ENCODE measurements at regions not wholly inside any gene's neighbourhood (a gene's known extent, or its start where the extent isn't known, plus 50 kb on each side); places are given as distances from the start of the nearest gene placed in this dataset.

DNA sequence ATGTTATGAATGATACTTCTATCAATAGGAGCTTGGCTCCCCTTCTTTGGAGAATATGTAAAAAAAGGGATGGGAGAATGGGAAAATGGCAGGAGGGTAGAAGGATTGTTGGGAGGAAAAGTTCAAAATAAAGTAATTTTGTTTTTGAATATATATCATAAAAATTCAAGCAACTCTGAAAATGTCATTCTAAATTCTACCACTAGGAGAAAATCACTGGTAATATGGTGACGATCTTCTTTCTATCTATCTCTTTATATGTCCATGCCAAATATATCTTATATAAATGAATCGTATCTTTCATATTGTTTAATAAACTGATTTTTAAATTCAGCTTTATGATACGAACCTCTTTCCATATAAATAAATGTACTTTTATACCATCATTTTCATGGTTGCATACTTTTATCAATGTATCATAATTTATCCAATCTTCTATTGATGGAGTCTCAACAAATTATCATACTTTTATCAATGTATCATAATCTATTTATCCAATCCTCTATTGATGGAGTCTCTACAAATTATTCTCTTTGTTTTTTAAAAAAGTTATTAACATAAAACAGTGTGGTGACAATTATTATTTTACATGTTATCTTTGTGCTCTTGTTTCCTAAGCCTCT is 73.7 kb upstream of the MARK1 start:
- TF ChIP-seq, protein P1, sequence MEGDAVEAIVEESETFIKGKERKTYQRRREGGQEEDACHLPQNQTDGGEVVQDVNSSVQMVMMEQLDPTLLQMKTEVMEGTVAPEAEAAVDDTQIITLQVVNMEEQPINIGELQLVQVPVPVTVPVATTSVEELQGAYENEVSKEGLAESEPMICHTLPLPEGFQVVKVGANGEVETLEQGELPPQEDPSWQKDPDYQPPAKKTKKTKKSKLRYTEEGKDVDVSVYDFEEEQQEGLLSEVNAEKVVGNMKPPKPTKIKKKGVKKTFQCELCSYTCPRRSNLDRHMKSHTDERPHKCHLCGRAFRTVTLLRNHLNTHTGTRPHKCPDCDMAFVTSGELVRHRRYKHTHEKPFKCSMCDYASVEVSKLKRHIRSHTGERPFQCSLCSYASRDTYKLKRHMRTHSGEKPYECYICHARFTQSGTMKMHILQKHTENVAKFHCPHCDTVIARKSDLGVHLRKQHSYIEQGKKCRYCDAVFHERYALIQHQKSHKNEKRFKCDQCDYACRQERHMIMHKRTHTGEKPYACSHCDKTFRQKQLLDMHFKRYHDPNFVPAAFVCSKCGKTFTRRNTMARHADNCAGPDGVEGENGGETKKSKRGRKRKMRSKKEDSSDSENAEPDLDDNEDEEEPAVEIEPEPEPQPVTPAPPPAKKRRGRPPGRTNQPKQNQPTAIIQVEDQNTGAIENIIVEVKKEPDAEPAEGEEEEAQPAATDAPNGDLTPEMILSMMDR (IDR thresholded peaks at IDR 0.05; ENCODE audit: insufficient read depth, low read length), result no peak
- TF ChIP-seq, protein P2, sequence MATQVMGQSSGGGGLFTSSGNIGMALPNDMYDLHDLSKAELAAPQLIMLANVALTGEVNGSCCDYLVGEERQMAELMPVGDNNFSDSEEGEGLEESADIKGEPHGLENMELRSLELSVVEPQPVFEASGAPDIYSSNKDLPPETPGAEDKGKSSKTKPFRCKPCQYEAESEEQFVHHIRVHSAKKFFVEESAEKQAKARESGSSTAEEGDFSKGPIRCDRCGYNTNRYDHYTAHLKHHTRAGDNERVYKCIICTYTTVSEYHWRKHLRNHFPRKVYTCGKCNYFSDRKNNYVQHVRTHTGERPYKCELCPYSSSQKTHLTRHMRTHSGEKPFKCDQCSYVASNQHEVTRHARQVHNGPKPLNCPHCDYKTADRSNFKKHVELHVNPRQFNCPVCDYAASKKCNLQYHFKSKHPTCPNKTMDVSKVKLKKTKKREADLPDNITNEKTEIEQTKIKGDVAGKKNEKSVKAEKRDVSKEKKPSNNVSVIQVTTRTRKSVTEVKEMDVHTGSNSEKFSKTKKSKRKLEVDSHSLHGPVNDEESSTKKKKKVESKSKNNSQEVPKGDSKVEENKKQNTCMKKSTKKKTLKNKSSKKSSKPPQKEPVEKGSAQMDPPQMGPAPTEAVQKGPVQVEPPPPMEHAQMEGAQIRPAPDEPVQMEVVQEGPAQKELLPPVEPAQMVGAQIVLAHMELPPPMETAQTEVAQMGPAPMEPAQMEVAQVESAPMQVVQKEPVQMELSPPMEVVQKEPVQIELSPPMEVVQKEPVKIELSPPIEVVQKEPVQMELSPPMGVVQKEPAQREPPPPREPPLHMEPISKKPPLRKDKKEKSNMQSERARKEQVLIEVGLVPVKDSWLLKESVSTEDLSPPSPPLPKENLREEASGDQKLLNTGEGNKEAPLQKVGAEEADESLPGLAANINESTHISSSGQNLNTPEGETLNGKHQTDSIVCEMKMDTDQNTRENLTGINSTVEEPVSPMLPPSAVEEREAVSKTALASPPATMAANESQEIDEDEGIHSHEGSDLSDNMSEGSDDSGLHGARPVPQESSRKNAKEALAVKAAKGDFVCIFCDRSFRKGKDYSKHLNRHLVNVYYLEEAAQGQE (IDR thresholded peaks at IDR 0.05; ENCODE audit: insufficient replicate concordance, low read depth), result no peak
- TF ChIP-seq POLR2AphosphoS5 (IDR thresholded peaks at IDR 0.05; ENCODE audit: low read depth) (no peak), SPI1 (IDR thresholded peaks at IDR 0.05; ENCODE audit: borderline replicate concordance, low read depth) (no peak), GABPA (IDR thresholded peaks at IDR 0.05; ENCODE audit: low read depth) (no peak)
